ENCODE measurements at regions not wholly inside any gene's neighbourhood (a gene's known extent, or its start where the extent isn't known, plus 50 kb on each side); places are given as distances from the start of the nearest gene placed in this dataset.

DNA sequence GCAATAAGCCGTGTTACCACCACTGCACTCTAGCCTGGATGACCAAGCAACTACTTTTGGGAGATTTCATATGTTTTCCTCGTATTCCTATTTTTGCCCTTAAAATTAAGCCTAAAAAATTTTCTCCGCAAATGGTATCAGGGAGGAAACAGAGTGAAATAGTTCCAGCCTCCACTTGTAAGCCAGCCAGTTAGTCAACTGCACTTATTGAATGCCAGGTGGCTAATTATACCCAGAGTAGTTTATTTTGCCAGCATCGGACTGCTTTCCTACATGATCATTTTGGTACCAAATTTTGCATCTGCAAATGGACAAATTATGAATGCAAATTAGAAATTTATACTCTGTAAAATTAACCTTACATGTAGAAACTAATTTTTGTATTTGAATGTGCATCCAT is 90.2 kb upstream of the ARHGAP28 start:
- H3K27ac ChIP-seq (ENCODE audit: low read length): peak overlapping the region; percentile 33
- H3K4me1 ChIP-seq (ENCODE audit: insufficient read depth, low read length): peaks cover 11% of the 10 kb centered on the region
- H3K4me3 ChIP-seq (ENCODE audit: low read length): no peak overlapping the region
- H3K9ac ChIP-seq (ENCODE audit: low read depth, low read length): no peak overlapping the region
- no peaks in the 10 kb centered on the region for H3K36me3 ChIP-seq (ENCODE audit: insufficient read depth, low read depth, low read length)
- H3K9me3 ChIP-seq (ENCODE audit: insufficient read depth, low read depth, low read length): no peaks in the 10 kb centered on the region
- no peaks in the 10 kb centered on the region for H3K27me3 ChIP-seq (ENCODE audit: insufficient read depth, low read length)

DNA sequence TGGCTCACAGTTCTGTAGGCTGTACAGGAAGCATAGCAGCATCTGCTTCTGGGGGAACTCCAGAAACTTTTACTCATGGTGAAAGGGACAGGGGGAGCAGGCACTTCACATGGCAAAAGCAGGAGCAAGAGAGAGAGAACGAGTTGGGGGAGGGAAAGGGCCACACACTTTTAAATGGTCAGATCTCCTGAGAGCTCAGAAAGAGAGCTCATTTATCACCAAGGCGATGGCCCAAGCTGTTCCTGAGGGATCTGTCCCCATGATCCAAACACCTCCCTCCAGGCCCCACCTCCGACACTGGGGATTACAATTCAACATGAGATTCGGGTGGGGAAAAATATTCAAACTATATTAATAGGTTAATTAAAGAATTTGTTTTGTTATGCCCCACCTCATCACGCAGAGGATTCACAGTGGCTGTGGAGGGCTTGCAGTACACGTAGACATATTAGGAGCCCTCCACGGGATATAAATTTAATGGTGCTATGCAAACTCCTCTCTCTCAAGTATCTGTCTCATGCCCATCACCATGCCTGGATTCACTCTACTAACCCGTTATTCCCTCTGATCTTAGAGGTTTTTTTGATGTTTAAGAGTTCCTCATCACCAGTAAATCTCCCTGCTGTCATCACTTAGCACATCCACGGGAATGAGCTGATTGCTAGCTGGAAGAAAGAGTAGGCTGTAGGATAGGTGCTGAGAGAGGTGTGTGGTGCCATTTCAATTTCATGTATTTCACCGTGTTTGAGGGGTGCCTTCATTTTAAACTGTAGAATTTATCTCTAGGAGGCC is 84.5 kb upstream of the ARHGAP28 start:
- H3K27ac ChIP-seq (ENCODE audit: low read length): no peak overlapping the region
- no peaks in the 10 kb centered on the region for H3K36me3 ChIP-seq (ENCODE audit: insufficient read depth, low read depth, low read length)
- no peaks in the 10 kb centered on the region for H3K27me3 ChIP-seq (ENCODE audit: insufficient read depth, low read length)
- H3K9me3 ChIP-seq (ENCODE audit: insufficient read depth, low read depth, low read length): no peaks in the 10 kb centered on the region
- H3K4me1 ChIP-seq (ENCODE audit: insufficient read depth, low read length): peaks cover 17% of the 10 kb centered on the region
- no peak overlapping the region for H3K9ac ChIP-seq (ENCODE audit: low read depth, low read length)
- H3K4me3 ChIP-seq (ENCODE audit: low read length): no peak overlapping the region

DNA sequence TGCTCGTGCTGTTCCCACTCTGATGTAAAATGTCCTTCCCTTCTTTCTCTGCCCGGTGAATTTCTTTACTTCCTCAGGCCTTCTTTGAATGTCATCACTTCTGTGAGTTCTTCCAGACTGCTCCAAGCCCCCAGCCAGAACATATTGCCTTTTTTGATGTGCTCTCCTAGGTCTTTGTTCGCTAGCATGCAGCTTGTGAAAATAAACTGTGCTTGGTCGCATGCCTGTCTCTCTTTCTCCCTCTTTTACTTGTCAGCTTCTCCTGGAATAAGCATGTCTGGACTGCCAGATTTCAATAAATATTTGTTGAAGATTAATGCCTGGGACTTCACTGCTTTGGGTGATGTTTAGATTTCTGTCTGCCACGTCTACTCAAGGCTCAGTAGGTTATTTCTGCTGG is 82.7 kb upstream of the ARHGAP28 start:
- Histone ChIP-seq H3K9ac (ENCODE audit: low read depth, low read length) (no peak overlapping the region), H3K27me3 (ENCODE audit: insufficient read depth, low read length) (no peaks in the 10 kb centered on the region), H3K4me3 (ENCODE audit: low read length) (no peak overlapping the region), H3K27ac (ENCODE audit: low read length) (no peak overlapping the region), H3K4me1 (ENCODE audit: insufficient read depth, low read length) (peaks cover 12% of the 10 kb centered on the region), H3K36me3 (ENCODE audit: insufficient read depth, low read depth, low read length) (no peaks in the 10 kb centered on the region), H3K9me3 (ENCODE audit: insufficient read depth, low read depth, low read length) (no peaks in the 10 kb centered on the region)

DNA sequence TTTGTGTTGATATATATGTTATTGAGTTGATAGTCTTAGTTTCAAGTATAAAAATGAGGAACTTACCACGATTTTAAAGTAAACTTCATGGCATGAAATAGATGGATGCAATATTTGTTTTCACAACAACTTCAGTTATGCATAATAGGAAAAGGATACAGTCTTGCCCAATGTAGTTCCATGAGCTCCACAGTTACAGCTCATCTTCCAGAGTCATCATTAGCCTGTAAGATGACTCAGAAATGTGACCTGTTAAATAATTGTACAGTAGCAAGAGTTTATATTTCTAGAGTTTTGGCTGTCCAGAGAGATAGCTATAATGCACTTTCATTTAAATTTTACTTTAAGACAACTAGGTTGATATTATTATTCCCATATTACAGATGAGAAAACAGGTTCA is 80.9 kb upstream of the ARHGAP28 start:
- no peaks in the 10 kb centered on the region for H3K27me3 ChIP-seq (ENCODE audit: insufficient read depth, low read length)
- H3K9me3 ChIP-seq (ENCODE audit: insufficient read depth, low read depth, low read length): no peaks in the 10 kb centered on the region
- H3K4me1 ChIP-seq (ENCODE audit: insufficient read depth, low read length): peaks cover 12% of the 10 kb centered on the region
- no peaks in the 10 kb centered on the region for H3K36me3 ChIP-seq (ENCODE audit: insufficient read depth, low read depth, low read length)
- no peak overlapping the region for H3K27ac ChIP-seq (ENCODE audit: low read length)
- H3K9ac ChIP-seq (ENCODE audit: low read depth, low read length): no peak overlapping the region
- no peak overlapping the region for H3K4me3 ChIP-seq (ENCODE audit: low read length)

DNA sequence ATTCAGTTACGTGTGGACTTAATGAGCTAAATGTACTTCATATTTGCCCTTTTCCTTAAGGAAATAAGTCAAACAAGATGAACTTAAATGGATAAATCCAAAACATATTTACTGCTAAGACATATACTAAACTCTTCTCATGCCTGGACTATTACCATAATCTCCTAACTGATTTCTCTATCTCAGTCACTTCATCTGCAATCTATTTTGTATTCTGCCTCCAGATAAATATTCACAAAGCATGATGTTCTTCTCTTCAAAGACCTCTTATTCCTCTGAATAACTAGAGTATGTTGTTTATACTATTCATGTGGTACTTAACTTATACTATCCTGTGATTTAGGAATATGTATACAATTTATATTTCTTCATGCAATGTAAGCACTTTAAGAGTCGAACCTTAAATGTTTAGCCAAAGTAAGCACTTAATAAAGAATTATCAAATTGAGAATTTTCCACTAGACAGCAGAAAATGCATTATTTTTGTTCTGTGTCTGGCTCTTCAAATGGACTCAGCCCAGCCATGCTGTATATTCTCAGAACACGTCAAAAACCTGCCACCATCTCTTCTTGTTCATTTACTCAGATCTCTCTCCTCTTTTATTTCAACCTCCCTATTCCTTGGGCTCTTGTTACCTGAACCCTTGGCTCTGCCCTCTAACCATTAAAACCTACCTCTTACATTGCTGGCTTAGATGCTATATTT is 79.9 kb upstream of the ARHGAP28 start:
- Histone ChIP-seq H3K4me1 (ENCODE audit: insufficient read depth, low read length) (peaks cover 12% of the 10 kb centered on the region), H3K9me3 (ENCODE audit: insufficient read depth, low read depth, low read length) (no peaks in the 10 kb centered on the region), H3K36me3 (ENCODE audit: insufficient read depth, low read depth, low read length) (no peaks in the 10 kb centered on the region), H3K27me3 (ENCODE audit: insufficient read depth, low read length) (no peaks in the 10 kb centered on the region), H3K27ac (ENCODE audit: low read length) (no peak overlapping the region), H3K9ac (ENCODE audit: low read depth, low read length) (no peak overlapping the region), H3K4me3 (ENCODE audit: low read length) (no peak overlapping the region)

DNA sequence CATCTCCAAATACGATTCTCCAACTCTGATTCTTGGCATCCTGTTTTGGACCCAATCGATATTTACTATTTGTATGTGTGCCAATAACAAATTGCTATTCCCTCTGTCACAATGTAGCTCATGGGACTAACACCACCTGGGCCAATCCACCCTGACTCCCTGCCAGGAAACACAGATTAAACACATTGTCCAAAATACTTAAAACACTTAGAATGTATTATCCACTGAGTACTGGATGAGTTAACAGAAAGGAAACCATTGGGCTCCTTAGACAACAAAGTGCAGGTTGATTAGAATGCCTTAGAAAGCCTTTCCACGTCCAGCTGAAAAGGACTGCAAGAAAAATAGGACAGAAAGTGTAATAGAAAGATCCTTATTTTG is 79.4 kb upstream of the ARHGAP28 start:
- Histone ChIP-seq H3K36me3 (ENCODE audit: insufficient read depth, low read depth, low read length) (no peaks in the 10 kb centered on the region), H3K9me3 (ENCODE audit: insufficient read depth, low read depth, low read length) (no peaks in the 10 kb centered on the region), H3K9ac (ENCODE audit: low read depth, low read length) (no peak overlapping the region), H3K27me3 (ENCODE audit: insufficient read depth, low read length) (no peaks in the 10 kb centered on the region), H3K27ac (ENCODE audit: low read length) (no peak overlapping the region), H3K4me3 (ENCODE audit: low read length) (no peak overlapping the region), H3K4me1 (ENCODE audit: insufficient read depth, low read length) (peaks cover 11% of the 10 kb centered on the region)

DNA sequence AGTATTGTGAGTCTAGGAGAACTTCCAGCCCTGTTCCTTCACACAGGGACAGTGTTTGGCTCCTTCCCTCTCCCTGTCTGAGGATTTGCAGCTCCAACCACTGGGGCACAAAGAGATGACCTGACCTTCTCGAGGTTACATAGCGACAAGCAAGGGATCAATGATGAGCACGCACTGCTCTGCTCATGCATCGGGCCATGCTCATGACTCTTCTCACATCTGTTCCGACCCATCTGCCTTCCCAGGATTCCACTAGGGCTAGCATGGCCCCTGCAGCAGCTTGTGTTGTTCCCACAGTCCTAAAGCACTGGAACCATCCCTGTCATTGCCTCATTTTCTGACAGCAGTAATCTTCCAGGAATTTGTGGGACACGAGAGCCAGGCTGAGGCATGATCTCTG is 78.8 kb upstream of the ARHGAP28 start:
- no peaks in the 10 kb centered on the region for H3K27me3 ChIP-seq (ENCODE audit: insufficient read depth, low read length)
- no peaks in the 10 kb centered on the region for H3K36me3 ChIP-seq (ENCODE audit: insufficient read depth, low read depth, low read length)
- H3K9ac ChIP-seq (ENCODE audit: low read depth, low read length): no peak overlapping the region
- no peak overlapping the region for H3K27ac ChIP-seq (ENCODE audit: low read length)
- no peaks in the 10 kb centered on the region for H3K9me3 ChIP-seq (ENCODE audit: insufficient read depth, low read depth, low read length)
- H3K4me1 ChIP-seq (ENCODE audit: insufficient read depth, low read length): peaks cover 5% of the 10 kb centered on the region; the same call in 1 of the 2 replicates
- H3K4me3 ChIP-seq (ENCODE audit: low read length): no peak overlapping the region

DNA sequence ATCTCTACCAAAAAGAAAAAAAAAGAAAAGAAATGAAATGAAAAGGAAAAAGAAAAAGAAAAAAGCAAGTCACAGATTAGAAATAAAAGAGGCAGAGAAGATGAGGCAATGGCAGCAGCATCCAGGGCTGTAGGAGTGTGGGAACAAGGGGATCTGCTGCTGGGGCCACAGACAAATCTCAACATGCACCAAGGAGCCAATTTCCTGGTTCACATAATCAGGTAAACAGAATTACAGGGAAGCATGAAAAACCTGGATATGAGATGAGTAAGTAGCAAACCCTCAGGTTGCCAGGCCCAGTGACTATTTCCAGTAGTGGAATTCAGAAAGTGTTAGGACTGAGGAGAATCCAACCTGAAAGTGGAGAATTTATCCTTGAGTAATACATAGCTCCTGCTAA is 77.4 kb upstream of the ARHGAP28 start:
- no peaks in the 10 kb centered on the region for H3K9me3 ChIP-seq (ENCODE audit: insufficient read depth, low read depth, low read length)
- no peaks in the 10 kb centered on the region for H3K4me1 ChIP-seq (ENCODE audit: insufficient read depth, low read length)
- H3K4me3 ChIP-seq (ENCODE audit: low read length): no peak overlapping the region
- H3K27me3 ChIP-seq (ENCODE audit: insufficient read depth, low read length): no peaks in the 10 kb centered on the region
- no peak overlapping the region for H3K27ac ChIP-seq (ENCODE audit: low read length)
- H3K36me3 ChIP-seq (ENCODE audit: insufficient read depth, low read depth, low read length): no peaks in the 10 kb centered on the region
- no peak overlapping the region for H3K9ac ChIP-seq (ENCODE audit: low read depth, low read length)

DNA sequence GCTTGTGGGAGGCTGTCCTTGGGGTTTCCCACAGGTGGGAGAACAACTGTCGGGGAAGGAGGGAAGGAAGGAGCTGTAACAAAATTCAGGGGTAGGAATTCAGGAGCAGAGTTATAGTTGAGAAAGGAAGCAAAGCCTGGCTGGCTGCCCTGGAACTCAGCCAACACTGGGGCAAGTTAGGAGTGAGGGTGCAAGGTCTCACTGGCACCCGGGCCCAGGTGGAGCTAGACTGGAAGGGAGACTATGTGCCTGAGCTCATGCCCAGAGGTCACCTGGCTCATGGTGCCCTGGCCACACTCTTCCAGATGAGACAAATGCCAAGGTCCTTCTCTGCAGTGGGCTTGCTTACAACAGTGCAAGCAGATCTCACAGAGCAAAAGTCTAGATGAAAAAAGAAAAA is 75.6 kb upstream of the ARHGAP28 start:
- no peaks in the 10 kb centered on the region for H3K36me3 ChIP-seq (ENCODE audit: insufficient read depth, low read depth, low read length)
- H3K27ac ChIP-seq (ENCODE audit: low read length): no peak overlapping the region
- H3K9ac ChIP-seq (ENCODE audit: low read depth, low read length): no peak overlapping the region
- H3K27me3 ChIP-seq (ENCODE audit: insufficient read depth, low read length): no peaks in the 10 kb centered on the region
- H3K4me3 ChIP-seq (ENCODE audit: low read length): no peak overlapping the region
- no peaks in the 10 kb centered on the region for H3K9me3 ChIP-seq (ENCODE audit: insufficient read depth, low read depth, low read length)
- H3K4me1 ChIP-seq (ENCODE audit: insufficient read depth, low read length): peaks cover 6% of the 10 kb centered on the region; the same call in 1 of the 2 replicates

DNA sequence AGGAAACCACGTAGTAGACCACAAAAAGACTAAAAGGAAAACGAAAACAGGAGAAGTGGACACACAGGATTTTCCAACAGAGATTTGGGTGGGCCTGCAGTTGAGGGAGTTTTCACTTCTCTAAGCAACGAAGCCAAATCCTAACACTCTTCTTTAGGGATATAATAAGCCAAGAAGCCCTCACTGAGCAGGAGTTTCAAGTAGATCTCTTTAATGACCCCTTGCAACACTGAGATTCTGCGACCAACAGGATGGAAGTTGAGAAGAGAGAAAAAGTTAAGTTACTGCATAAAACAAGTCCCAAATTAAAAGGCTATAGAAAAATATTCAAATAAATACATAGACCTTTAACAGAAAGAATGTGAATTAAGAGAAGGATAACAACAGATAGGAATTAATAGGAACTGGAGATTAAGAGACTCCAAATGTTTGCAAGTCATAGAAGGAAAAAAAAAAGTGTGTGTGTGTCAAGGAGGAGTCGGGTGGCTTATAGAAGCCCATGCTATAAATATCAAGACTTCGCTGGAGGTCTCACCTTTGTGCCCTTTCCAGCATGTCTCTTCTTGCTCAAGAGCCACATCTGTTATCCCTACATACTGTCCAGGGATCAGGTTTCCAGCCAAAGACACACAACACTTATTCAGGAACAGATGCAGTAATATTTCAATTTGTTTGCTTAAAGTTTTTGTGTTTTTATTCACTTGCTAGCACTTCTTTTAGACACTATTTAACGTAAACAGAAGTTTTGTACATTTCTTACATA is 69.4 kb upstream of the ARHGAP28 start:
- H3K27ac ChIP-seq (ENCODE audit: low read length): no peak overlapping the region
- H3K9me3 ChIP-seq (ENCODE audit: insufficient read depth, low read depth, low read length): no peaks in the 10 kb centered on the region
- H3K9ac ChIP-seq (ENCODE audit: low read depth, low read length): no peak overlapping the region
- no peak overlapping the region for H3K4me3 ChIP-seq (ENCODE audit: low read length)
- H3K4me1 ChIP-seq (ENCODE audit: insufficient read depth, low read length): peaks cover 23% of the 10 kb centered on the region
- no peaks in the 10 kb centered on the region for H3K27me3 ChIP-seq (ENCODE audit: insufficient read depth, low read length)
- no peaks in the 10 kb centered on the region for H3K36me3 ChIP-seq (ENCODE audit: insufficient read depth, low read depth, low read length)

DNA sequence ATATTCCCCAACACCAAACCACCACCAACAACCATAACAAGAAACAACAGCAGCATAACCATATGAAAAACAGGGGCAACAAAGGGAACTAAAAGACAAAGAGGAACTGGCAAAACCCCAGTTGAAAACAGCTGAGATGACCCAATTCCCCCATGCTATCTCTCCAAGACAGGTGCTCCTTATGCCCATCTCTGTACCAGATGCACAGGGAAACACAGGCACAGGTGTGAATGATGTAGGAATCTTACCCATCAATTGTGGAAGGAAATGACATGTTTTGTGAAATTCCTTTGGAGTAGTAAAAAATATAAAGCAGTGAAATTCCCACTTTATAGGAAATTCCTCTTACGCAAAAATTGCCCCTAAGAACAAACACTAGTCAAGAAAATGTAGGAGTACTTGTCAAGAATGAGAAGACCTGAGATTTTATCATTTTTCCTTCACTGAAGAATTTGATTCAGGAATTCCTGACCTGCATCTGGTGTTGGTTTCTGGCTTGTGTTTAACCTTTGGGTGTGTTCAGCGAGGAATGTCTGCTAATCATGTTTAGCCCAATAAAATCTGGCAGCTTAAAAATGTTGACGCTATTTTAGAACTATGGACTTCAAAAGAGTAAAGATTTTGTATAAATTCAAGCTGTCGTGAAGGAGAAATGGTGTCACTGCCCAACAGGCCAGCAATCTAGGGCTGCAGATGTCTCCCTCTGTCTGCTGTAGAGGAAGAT is 67.7 kb upstream of the ARHGAP28 start:
- Histone ChIP-seq H3K4me3 (ENCODE audit: low read length) (no peak overlapping the region), H3K9me3 (ENCODE audit: insufficient read depth, low read depth, low read length) (no peaks in the 10 kb centered on the region), H3K4me1 (ENCODE audit: insufficient read depth, low read length) (peaks cover 23% of the 10 kb centered on the region), H3K27ac (ENCODE audit: low read length) (no peak overlapping the region), H3K36me3 (ENCODE audit: insufficient read depth, low read depth, low read length) (no peaks in the 10 kb centered on the region), H3K27me3 (ENCODE audit: insufficient read depth, low read length) (no peaks in the 10 kb centered on the region), H3K9ac (ENCODE audit: low read depth, low read length) (no peak overlapping the region)

Data from iPS-20b (cell line).